GM11168 (cell line): ENCODE measurements at regions not wholly inside any gene's neighbourhood (a gene's known extent, or its start where the extent isn't known, plus 50 kb on each side); places are given as distances from the start of the nearest gene placed in this dataset.

ENCODE experiments used
- in situ Hi-C: fragments of 300-500 bp; cut with MboI; formaldehyde crosslinking; loops from one replicate; pipeline ENCODE4 v1.12.0; 2022; ENCODE audit warnings: low sequenced_read_pairs; ENCODE audit not compliant: unreplicated experiment

DNA sequence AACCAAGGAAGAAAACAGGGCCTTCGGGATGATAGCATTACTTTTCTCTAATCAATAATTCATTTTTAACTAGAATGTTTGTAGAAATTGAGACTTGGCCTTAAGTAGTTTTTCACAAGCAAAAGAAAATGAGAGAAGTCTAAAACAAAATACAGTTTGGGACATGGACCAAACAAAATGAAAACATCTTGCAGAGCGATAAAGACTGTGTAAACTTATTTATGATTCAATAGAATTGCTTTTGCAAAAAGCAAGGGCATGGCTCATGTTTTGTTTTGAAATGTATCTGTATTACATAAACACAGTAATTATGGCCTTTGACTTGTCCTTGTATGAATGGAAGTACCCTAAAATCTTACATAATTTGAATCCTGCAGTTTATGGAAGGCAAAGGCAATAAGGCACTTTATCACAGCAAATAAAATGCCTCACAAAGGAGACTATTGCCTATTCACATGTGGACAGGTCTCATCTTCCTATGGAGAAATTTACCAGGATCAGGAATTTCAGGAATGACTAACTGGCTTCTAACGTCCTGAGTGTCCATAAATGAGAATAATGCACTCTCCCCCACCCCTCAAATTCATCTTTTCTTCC lies 295.2 kb downstream of the PTEN start:
- in situ Hi-C loops: no loop called here

DNA sequence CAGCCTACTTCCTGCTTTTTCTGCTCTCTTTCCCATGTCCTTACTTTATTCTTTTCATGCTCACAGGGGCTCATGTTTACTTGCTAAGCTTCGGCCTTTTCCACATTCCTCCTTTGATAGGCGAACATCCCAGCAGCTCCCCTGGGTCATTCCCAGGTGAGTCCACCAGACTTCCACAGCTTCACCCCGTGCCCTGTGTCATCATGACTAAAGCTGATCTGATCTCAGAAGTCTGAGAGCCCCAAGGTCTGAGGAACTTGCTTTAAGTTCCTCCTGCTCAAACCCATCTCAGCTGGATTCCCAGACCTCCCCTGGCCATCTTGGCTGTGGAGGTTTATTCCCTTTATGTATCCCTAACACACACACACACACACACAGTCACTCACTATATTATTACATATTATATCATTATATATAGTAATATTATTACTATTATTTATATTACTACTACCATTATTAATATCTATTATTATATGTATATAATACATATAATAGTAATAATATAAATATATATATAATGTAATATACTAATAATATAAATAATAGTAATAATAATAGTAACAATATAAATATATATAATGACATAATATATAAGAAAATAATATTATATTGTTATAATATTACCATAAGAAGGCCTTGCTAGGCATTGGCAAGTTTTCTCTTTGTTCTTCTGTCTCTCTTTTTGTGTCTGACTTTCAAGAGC lies 295.9 kb downstream of the PTEN start:
- in situ Hi-C loops: no loop called here

DNA sequence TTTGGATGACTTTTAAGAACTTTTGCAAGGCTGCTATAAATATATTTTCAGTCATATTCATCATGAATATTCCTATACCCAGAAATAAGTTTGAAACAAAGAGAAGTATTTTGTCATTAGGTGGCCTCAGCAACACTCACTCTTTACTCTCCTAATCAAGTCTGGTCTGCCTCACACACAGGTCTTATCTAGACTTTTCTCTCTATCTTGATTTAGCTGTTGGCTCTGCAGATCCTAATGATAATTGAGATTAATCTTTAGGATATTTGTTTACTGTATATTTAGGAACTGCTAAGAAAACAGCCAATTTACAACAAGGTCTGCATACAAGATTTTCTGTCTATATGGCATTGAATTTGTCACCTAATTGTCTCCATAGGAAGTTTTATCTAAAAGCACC lies 297.6 kb downstream of the PTEN start:
- in situ Hi-C loops: no loop called here

DNA sequence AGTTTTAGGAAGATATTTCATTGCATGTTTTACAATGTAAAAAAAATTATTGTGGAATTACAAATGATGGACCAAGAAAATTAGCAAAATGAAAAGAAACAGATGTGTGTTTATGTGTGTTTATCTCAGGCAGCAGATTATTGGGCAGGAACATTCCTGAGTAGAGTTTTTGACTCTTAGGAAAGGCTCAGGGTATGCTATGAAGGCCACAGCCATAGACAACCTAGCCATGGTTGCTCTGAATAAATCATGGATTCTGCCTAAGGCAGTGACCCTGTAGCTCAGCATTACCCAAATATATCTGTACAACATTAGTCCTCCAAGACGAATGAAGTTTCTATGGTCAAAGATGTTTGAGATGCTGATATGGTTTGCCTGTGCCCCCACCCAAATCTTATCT lies 298.3 kb downstream of the PTEN start:
- in situ Hi-C loops: no loop called here

DNA sequence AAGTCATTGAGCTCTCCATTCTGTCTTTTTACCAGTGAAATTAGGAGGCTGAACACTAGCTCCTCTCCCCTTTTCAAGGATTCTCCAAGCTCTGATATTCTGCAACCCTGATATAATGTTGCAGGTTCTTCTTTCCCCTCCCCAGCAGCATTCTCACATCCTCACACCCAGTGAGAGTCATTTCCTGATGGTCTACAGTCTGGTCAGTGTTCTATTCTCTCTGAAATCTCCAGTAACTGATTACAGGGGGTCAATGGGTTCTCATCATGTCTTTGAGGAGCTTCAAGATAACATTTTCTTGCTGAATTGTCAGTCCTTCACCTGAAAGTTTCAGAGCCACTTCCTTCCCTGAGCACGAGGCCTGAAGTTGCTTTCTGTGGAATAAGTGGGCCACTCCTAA lies 299.4 kb downstream of the PTEN start:
- in situ Hi-C loops: no loop called here

DNA sequence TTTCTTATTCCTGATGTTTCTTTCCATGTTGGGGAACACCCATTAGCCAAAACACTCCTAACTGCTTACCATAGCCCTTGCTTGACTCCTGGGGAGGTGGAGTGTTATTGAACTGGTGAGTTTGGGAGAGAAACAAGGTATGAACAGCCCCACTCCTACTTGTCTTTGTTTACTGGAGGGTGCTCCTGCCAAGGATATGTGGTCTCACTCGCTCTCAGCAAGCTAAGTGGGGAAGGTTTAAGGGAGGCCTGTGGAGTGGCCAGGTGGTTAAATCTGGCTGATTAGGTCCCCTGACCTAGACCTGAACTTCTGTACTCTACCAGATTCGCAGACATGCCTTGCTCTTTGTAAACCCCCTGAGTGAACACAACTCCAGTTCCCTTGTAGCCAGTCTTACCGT lies 300.1 kb downstream of the PTEN start:
- in situ Hi-C loops: no loop called here

DNA sequence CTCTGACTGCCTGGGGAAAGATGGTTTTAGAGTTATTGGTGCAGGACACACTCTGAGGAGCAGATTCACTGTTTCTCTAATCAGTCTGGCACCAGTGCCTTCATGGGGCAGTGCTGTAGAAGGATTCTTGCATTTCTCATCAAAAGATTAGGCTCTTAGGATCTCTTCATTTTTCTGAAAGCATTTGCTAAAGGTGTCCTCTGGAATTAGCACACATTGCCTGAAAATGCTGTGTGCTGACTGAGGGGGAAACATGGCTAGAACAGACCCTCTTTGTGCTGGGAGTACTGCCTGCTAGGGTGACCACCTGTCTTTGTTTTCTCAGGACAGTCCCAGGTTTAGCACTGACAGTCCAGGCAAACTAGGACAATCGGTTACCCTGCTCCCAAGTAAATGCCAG lies 301.0 kb downstream of the PTEN start:
- in situ Hi-C loops: no loop called here

DNA sequence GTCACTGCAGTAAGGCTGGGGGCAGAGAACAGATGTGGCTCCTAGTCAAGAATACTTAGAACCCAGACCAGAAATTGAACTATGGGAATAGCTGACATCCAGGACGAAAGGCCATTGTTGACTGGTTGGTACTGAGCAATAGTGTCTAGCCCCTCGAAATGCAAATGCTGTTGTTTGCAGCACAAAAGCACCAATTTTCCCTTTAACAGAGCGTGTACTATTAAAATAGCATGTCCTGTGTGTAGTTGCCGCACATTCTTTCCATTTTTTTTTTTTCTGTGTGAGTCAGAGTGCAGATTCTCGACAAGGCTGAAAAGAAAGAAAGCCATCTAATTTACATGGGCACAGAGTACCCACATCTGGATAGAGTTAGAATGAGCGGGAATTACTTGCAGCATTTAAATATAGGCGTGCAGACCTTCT lies 302.4 kb downstream of the PTEN start:
- in situ Hi-C loops: no loop called here

DNA sequence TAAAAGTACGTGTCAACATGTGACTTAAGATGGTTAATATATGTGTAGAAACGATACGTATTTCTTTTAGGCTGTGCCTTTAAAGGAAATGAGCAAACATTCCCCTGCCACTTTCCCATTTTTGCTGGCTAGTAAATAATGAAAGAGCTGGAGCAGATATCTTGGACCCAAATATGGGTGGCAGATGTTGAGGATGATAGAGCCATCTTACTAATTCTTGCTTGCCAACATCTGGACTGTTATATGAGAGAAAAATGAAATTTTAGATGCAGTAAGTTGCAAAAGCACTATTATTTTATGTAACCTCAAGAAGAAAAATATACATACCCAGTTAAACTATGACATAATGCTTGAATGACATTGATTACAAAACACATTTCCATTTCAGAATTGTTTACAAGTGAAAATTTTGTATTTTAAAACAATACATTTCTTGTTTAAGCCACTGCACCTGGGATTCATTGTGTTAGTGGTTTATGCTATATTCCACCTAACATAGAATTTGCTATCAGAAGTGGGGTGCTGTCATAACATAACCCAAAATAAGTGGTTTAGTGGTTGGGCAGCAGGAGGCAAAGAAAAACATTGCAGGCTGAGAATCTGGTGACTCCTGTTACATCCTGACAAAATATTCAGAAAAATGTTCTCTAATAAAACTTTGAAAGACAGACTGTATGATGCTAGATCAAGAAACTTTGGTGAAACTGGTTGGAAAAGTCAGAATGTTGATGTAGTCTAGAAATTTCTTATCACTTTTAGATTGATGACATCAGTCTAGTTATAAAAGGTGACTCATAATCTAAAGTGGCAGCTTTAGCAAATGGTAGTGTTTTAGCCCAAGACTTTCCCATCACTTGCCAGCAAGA lies 305.0 kb downstream of the PTEN start:
- in situ Hi-C loops: no loop called here

DNA sequence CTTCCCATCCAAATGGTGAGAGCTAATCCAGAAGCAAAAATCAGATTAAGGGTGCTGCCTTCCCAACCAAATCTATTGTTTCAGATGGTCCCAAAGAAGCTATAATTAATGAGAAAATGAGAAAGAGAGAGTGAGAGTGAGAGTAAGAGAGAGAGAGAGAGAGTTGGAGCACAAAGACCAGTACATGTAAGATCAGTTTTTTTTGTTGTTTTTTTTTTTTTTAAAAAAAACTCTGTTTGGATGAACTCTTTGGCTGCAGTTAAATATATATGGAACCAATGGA lies 305.6 kb downstream of the PTEN start:
- in situ Hi-C loops: no loop called here

DNA sequence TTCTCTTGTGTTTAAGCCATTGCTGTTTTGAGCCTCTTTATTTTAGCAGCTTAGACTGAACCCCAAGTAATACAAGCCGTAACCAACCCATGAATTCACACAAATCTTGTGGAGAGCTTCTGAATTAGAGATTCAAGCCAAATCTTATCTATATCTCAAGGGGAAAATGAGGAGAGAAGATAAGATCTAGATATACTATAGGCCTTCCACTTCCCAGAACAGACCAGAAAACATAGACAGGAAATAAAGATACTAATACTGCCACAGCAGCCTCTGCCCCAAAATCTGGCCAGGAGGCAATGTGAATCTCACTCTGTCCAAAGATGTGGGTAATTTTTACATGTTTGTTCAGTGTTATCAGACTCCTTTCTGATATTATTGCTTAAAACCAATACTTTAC lies 307.2 kb downstream of the PTEN start:
- in situ Hi-C loops: no loop called here

DNA sequence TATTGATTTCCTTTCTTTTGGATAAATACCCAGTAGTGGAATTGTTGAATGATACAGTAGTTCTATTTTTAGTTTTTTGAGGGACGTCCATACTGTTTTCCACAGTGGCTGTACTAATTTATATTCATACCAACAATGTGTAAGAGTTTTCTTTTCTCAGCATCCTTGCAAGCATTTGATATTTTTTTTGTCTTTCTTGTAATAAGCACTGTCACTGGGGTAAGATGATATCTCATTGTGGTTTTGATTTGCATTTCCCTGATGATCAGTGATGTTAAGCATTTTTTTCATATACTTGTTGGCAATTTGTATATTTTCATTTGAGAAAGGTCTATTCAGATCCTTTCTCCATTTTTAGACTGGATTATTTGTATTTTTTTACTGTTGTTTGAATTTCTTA lies 308.7 kb downstream of the PTEN start:
- in situ Hi-C loops: no loop called here

DNA sequence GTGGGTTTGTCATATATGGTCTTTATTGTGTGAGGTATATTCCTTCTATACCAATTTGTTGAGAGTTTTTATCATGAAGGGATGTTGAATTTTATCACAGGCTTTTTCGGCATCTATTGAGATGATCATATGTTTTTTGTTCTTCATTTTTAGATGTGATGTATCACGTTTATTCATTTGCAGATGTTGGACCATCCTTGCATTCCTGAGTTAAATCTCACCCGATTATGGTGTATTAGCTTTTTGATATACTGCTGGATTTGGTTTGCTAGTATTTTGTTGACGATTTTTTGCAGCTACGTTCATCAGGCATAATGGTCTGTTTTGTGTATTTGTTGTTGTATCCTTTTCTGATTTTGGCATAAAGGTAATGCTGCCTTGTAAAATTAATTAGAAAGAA lies 311.0 kb downstream of the PTEN start:
- in situ Hi-C loops: no loop called here

DNA sequence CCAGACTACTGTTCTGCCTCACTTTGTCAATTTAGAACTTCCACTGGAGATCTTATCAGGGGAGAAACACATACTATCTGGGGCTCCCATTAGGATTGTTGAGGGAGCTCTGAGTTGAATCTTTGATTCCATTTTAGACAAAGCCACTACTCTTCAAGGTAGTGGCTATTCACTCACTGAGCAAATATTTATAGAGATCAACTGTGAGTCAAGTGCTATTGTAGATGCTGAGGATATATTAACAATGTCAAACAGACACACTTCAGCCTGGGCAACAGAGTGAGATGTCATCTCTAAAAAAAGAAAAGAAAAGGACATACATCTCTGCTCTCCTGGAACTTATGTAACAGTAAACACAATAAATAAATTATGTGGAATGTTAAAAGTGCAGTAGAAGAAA lies 315.3 kb downstream of the PTEN start:
- in situ Hi-C loops: no loop called here

DNA sequence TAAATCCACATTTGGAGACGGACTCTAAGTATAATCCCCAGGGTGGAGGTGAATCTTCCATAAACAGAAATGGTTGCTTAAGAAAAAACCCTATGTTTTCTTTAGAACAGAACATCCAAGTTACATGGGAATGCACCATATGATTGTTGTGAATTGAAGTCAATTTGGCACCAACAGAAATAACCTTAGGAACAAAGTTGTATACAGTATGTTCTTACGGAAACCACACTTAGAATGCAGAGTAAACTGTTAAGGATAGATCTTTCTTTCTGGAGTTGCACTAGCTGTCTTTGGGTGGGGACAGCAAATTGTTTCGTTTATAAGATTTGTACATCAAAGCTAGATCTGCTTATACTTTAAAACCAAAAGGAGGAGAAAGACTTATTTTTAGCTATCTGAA lies 316.4 kb downstream of the PTEN start:
- in situ Hi-C loops: no loop called here

DNA sequence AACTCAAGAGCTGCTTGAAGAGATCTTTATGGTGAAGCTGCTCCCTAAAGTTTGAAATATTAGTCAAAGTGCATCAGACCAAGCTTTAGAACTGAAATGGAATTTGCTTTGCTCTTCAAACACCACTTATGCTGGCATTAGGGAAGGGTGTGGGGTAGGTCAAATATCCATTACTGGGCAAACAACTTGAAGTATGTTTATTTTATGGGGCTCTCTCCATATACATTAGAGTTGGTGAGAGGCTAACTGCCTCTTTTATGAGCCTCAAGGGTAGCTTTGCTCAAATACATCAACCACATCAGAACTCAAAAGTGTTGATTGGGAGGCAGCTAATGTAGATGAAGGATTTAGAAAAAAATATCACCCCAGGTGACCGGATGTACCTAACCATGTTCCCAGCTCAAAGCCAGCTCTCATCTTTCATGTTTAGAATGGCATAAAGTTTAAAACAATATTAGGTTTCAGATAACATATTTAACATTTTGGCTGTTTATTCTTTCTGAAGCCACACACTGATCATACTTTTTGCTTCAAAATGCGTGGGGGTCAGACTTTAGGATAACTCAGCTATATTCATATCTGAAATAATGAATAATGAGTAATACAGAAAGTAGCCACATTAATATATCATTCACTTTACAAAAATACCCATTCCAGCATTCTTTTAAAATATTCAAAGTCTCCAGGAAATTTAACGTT lies 318.6 kb downstream of the PTEN start:
- in situ Hi-C loops: no loop called here

DNA sequence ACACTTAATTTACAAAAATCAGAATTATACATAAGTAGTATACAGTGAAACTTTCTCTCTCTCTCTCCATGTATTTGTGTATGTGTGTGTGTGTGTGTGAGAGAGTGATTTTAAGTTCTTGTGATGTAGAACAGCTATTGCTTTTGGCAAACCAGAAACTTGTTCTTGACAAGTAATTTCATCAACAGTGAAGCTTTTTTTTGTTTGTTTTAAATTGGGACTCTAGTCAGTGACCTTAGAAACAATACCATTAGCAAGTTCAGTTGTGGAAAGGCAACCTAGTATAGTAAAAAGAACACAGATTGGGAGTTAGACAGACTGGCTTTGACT lies 319.1 kb downstream of the PTEN start:
- in situ Hi-C loops: no loop called here

DNA sequence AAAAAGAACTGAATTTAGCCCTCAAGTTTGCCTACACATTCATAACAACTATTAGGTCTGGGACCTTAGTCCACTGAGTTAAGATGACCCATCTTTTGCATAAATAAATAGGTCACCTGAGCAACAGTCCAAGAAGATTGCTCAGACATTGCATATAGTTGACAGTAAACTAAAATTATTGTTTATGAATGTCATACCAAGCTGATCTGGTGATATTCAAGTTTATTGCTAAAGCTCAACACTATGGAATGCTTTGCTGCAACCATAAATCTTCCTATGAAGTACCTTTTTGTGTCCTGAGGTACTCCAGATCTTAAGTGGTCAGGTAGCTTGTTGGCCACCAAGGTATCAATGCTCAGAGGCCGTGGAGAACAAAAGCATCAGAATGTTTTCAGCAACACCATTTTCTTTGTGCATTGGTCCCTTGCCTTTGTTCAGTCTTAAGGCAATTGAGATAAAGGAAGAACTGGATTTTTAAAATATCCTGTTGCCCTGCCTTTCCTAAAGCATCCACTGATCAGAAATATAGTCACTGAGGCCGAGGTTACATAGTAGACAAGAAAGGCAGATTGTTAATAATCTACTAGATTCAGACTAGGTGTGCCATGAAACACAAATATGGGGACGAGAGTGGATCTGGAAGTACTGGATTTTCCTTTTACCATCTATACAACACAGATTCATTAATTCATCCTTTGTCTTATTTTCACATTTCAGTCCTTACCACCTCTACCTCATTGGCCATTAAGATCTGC lies 321.3 kb downstream of the PTEN start:
- in situ Hi-C loops: no loop called here

DNA sequence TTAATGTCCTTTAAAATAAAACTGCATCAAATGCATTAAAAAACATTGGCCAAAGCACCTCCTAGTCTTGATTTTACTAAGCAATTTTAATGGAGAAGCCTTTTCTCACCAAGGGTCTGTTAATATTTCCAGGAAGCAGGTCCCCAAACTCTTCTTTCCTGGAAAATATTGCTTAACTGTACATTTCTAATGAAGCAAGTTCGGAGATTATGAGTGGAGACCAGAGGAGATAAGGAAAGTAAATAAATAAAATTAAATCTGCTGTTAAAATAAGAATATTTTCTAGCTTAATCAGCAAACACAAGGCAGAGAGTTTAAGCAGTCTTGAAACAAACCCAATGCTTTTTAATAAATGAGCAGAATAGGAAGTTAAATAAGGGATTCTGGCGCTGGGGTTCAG lies 322.4 kb downstream of the PTEN start:
- in situ Hi-C loops: no loop called here

DNA sequence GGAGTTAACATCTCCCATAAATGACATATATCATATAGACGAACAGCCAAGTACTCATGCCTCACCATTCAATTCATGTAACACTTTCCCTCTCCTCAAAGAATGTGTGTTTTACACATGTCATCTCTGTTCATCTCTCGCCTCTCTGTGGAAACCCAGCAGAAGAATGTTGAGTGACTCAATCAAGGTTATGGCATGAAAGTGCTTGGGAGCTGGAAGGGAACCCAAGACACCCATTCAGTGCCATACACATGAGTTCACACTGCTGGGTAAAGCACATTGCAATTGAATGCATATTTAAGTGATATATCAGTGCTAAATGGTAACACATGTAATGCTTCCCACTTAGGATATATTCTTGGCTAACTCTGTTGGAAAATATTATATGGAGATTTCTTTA lies 322.9 kb downstream of the PTEN start:
- in situ Hi-C loops: no loop called here

DNA sequence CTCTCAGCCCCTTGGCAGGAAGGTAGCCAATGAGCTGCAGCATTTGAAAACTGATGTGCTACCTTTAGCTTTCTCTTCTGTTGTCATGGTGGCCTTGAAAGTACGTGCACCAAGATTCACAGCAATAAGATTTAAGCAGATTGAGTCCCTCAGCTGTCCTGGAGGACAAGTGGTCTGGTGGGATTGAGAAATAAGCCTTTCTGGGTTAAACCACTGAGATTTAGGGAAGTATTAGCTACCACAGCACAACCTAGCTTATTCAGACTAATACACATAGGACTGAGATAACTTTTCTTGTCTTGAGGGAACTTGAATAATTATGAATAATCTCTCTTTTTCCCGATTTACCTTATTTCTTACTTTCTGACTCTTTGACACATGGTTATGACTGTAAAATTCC lies 324.0 kb downstream of the PTEN start:
- in situ Hi-C loops: no loop called here
